ENCODE measurements at regions not wholly inside any gene's neighbourhood (a gene's known extent, or its start where the extent isn't known, plus 50 kb on each side); places are given as distances from the start of the nearest gene placed in this dataset.

DNA sequence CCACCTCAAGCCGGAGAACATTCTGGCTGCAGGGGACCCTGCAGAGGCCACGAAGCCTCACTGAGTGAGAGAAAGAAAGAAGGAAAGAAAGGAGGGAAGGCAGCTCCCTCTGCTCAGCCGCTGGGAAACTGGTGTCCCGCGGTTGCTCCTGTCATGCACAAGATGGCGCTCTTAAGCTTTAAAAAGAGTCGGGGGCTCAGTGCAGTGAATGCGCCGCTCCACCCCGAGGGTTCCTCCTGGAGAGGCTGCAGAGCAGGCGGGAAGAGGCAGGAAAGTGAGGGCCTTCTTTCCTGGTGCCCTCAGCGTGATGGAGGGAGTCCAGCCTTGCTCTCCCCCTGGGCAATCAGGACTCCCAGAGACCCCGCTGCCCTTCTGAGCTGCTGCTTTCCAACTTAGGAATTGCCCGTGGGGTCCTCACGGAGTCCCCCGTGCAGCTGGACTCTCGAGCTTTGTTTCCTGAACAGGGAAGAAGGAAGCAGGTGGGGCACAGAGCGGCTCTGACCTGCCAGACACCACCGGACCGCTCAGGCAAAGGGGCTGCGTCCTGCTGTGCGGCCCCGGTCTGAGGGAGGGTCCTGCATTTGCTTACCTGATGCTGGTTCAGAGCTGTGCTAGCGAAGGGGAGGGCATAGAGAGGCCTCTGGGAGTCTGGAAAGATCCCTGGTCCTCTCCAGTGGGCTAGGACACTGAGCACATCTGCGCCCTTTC, 141.9 kb upstream of the MKI67 start:
- DNase-seq: peak; percentile 63
- in situ Hi-C loops (cut with HindIII; ENCODE audit: low pct_ligation_motif_present, low pct_unique_long_range_greater_than_20kb, low sequenced_read_pairs): loop anchor here (25.0 kb wide), 1 partner anchor 269 kb away; no protein-coding TSS in a partner anchor

GRCh38 chr10:128274938-128275337, 148.7 kb upstream of the MKI67 start:
- DNase-seq: no peak
- in situ Hi-C loops (cut with HindIII; ENCODE audit: low pct_ligation_motif_present, low pct_unique_long_range_greater_than_20kb, low sequenced_read_pairs): loop anchor here (25.0 kb wide), 1 partner anchor 262 kb away; no protein-coding TSS in a partner anchor

DNA sequence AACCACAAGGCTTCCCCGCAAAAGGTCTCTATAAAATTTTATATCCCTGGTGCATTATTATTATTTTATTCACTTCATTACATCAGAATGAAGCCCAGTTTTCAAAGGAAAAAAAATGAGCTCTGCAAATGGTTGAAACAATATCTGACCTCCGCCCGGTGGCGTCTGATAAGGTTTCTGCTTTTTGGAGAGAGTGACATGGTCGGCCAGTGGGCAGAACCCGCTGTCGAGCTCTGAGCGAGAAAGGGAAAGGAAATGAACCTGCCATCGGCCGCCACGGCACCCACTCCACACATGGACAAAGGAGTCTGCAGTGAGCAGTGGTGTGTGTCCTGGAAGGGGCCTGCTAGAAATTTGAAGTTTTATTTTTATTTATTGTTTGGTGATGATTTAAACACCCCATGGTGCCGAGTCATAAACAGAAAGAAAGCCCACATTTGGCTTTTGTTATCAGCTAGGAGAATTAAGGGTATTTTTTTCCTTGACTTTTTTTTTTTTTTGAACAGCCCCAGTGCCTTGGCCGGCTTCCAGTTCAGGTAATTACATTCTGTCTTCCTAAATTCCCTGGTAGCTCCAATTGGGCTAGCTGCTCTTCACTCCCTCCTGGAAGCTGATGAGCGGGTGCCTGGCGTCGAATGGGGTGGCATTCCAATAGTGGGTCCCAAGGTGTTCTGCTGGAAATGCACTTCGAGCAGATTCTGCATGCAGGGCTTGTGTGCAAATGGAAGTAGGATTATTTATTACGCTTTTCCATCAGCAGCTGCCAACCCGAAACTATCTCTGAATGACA, 149.4 kb upstream of the MKI67 start:
- in situ Hi-C loops (cut with HindIII; ENCODE audit: low pct_ligation_motif_present, low pct_unique_long_range_greater_than_20kb, low sequenced_read_pairs): no loop called here
- no peak for DNase-seq

- DNase-seq: no peak
- in situ Hi-C loops (cut with HindIII; ENCODE audit: low pct_ligation_motif_present, low pct_unique_long_range_greater_than_20kb, low sequenced_read_pairs): no loop called here
Measured at GRCh38 chr10:128277267-128277840, 151.1 kb upstream of the MKI67 start.

DNA sequence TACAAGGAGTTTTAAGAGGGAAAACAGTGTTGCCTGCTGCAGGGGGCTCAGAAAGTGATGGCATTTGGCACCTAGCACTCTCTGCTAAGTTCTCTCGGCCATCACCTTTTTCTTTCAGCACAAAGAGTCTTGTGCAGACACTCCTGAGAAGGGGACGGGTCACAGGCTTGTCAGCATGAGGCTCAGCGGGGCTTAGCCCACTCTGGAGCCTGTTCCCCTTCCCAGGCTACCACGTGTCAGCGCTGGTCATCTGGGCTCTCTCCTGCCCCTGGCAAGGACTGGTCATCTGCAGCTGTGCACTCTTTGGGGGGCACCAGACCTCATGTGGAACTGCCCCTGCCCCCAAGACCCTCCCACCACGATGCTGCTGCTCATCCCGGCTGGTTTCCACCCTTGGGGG, 152.1 kb upstream of the MKI67 start:
- in situ Hi-C loops (cut with HindIII; ENCODE audit: low pct_ligation_motif_present, low pct_unique_long_range_greater_than_20kb, low sequenced_read_pairs): no loop called here
- DNase-seq: no peak

DNA sequence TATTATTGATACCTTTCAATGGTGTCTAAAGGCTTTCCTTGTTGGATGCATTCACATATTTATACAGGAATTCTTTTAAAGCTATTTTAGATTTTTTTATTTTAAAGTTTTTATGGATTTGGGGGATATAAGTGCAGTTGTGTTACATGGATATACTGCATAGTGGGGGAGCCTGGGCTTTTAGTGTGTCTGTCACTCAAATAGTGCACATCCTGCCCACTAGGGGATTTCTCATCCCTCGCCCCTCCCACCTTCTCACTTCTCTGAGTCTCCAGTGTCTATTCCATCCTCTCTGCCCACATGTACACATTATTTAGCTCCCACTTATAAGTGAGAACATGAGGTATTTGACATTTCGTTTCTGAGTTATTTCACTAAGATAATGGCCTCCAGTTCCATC, 154.0 kb upstream of the MKI67 start:
- no peak for DNase-seq
- in situ Hi-C loops (cut with HindIII; ENCODE audit: low pct_ligation_motif_present, low pct_unique_long_range_greater_than_20kb, low sequenced_read_pairs): no loop called here

DNA sequence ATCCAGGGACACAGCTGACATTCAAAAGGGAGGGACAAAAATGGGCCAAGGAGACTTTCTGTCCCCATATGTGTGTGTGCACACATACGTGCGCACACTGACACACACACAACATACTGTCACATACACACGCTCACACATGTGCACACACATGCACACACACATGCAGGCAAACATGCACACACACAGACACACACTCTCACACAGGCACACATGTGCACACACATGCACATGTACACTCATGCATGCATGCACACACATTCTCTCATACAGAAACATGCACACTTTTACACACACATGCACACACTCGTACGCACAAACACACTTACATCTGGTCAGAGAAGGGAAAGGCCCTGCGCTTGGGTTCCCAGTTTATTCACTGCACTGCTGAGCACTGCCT, 155.1 kb upstream of the MKI67 start:
- in situ Hi-C loops (cut with HindIII; ENCODE audit: low pct_ligation_motif_present, low pct_unique_long_range_greater_than_20kb, low sequenced_read_pairs): no loop called here
- no peak for DNase-seq

DNA sequence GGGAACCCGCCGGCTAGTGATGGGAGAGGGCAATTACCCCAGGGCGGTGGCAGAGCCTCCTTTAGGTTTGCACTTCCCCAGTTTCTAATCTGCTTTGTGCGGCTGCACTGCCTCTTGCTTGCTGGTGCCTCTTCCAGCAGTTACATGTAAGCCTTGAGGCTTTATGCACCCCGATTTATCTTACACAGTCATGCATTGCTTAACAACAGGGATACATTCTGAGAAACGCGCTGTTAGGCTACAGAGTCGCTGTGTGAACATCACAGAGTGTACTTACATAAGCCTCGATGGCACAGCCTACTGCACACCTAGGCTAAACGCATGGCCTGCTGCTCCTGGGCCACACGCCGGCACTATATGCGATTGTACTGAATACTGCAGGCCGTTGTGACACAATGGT, 155.6 kb upstream of the MKI67 start:
- DNase-seq: no peak
- in situ Hi-C loops (cut with HindIII; ENCODE audit: low pct_ligation_motif_present, low pct_unique_long_range_greater_than_20kb, low sequenced_read_pairs): no loop called here

DNA sequence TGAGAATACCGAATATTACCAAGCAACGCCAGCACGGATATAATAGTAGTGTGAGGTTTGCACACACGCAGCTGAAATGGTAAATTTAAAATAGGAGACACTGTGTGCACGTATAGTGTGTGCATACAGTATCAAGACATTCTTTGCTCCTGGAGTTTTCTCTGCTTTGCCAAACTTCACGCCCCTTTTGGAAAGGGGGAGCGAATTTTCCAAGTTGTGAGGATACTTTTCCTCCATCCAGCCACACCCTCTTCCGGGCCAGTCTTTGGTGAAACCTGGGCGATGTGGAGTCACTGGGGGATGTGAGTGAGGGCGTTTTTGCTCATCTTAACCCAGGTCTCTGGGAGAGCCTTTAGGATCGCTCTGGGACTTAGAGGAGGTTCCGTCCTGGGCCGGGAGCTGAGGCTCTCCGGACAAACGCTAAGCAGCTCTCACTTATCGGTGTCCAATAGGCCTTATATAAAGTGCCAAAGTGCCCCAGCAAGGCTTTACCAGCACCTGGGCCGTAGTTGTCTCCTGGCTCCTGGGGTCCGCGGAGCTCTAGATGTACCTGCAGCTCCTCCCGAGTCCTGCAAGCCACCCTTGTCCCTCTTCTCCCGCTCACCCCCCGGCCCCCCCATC, 160.0 kb upstream of the MKI67 start:
- in situ Hi-C loops (cut with HindIII; ENCODE audit: low pct_ligation_motif_present, low pct_unique_long_range_greater_than_20kb, low sequenced_read_pairs): no loop called here
- no peak for DNase-seq

DNA sequence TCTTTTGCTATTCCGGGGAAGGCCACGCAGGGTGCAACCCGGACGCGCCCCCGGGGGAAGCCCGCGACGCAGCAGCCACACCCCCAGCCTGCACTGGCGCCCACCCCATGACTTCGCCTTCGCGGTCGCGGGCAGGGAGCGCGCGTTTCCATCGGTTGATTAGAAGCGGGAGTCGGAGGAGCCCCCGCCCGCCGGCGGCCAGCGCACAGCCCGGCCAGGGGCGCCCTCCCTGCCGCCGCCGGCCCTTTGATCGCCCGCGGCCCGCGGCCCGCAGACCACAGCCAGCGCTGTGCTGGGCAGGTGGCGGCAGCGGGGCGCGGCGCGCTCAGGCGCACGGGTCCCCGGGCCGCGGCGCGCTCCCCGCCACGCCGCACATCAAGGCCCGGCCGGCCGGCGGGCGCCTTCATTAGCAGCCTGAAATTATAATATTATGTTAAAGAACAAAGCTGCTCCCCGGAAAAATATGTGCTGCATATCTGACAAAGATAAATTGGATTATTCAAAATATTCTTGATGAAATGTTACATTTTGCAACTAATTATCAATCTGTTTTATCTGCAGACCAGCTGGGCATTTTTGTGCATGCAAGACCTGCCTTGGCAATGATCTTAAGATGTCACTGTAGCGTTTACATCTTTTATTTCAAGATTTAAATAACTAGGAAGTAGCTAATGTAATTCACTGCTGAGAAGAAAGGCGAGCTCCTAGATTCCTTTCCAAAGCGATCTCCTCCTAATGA, 160.7 kb upstream of the MKI67 start:
- in situ Hi-C loops (cut with HindIII; ENCODE audit: low pct_ligation_motif_present, low pct_unique_long_range_greater_than_20kb, low sequenced_read_pairs): no loop called here
- DNase-seq: no peak

GRCh38 chr10:128287921-128288320, 161.7 kb upstream of the MKI67 start:
- no peak for DNase-seq
- in situ Hi-C loops (cut with HindIII; ENCODE audit: low pct_ligation_motif_present, low pct_unique_long_range_greater_than_20kb, low sequenced_read_pairs): no loop called here

GRCh38 chr10:128289621-128290020, 163.4 kb upstream of the MKI67 start:
- DNase-seq: no peak
- in situ Hi-C loops (cut with HindIII; ENCODE audit: low pct_ligation_motif_present, low pct_unique_long_range_greater_than_20kb, low sequenced_read_pairs): no loop called here

GRCh38 chr10:128295003-128295402, 168.8 kb upstream of the MKI67 start:
- in situ Hi-C loops (cut with HindIII; ENCODE audit: low pct_ligation_motif_present, low pct_unique_long_range_greater_than_20kb, low sequenced_read_pairs): no loop called here
- no peak for DNase-seq

DNA sequence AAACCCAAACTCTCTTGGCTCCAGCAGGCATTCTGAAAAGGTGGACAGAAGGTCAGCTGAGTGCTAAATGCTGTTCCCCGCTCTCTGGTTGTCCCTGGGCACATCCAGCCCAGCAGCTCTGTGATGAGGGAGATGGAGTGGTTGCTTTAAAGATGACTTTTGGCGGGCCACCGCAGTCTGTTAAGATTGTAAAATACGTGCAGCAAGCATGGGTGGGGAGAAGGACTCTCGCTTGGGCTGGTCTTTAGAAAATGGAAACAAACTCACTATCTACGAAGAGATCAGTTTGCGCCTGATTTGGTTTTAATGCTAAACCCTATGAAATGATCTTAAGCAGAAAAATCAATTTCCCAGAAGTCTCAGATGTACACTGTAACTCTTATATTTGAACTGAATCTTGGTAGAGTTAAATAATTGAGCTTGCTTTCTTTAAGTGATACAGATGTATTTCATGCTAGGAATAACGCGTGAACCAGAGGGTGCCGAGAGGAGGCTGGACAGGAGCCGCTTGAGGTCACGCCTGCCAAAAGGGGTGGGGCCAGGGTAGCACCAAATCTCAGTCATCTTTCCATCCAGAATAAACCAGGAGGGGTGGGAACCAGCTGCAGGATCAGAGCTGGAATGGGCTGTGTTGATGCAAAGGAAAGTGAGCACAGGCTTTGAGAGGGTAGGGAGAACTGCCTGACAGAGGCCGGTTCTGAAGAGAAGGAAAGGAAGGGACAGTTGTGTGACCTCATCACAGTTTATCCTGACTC, 170.2 kb upstream of the MKI67 start:
- in situ Hi-C loops (cut with HindIII; ENCODE audit: low pct_ligation_motif_present, low pct_unique_long_range_greater_than_20kb, low sequenced_read_pairs): no loop called here

GRCh38 chr10:128297709-128298378, 171.6 kb upstream of the MKI67 start:
- in situ Hi-C loops (cut with HindIII; ENCODE audit: low pct_ligation_motif_present, low pct_unique_long_range_greater_than_20kb, low sequenced_read_pairs): no loop called here

More for the DNA sequence above, 170.2 kb upstream of the MKI67 start:
- no peak for DNase-seq

DNA sequence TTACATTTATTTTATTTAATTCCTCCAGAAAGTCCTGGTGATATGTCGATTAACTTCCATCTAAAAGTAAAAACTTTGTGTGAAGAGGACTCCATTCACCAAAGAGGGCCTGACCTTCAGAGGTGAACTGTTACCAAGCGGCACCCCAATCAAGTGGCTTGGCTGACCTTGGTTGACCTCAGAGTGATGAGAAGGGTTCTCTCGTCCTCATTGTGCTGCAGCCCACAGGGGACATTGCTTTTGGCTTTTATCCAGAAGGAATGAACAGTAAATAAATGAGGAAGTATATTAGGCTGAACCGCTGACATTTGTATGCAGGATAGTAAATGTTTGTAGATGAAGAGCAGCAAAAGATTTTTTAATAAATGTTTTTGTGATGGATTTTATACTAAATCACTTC, 172.4 kb upstream of the MKI67 start:
- DNase-seq: no peak
- in situ Hi-C loops (cut with HindIII; ENCODE audit: low pct_ligation_motif_present, low pct_unique_long_range_greater_than_20kb, low sequenced_read_pairs): no loop called here

More at GRCh38 chr10:128297709-128298378, 171.6 kb upstream of the MKI67 start:
- no peak for DNase-seq

DNA sequence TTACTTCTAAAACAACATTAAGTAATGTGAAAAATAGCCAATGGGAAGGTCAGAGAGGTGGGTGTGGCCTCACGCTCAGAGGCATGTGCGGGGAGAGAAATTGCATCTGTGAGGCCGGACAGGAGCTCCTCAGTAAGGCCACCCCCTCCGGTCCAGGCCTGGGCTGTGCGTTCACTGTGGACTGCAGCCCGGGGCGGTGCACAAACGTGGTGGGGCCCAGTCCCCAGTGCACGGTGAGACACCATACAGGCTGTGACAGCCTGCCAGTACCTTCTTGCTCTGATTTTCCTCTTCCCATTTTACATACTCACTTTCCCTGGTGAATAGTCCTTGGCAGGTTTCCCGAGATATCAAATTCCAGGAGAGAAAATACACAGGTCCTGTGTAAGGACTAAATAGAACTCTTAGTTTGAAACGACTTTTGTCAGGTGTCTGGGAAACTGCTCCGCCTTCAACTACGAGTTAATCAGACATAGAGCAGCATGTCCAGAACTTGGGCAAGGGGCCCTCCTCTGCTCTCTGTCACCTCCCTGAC, 174.1 kb upstream of the MKI67 start:
- in situ Hi-C loops (cut with HindIII; ENCODE audit: low pct_ligation_motif_present, low pct_unique_long_range_greater_than_20kb, low sequenced_read_pairs): no loop called here
- no peak for DNase-seq
